Stomach (tissue), 8 donors: ENCODE measurements at regions not wholly inside any gene's neighbourhood (a gene's known extent, or its start where the extent isn't known, plus 50 kb on each side); places are given as distances from the start of the nearest gene placed in this dataset.

Experiments
- DNase-seq, 2 donors: peaks; one replicate each; pipeline versions ENCODE4 v3.0.0 to v3.0.0-alpha.2; 2013 to 2019
- H3K27ac ChIP-seq, 5 donors: fragments of 200-600 bp in 4 of 5; sonication (generic) in 4 of 5; one replicate each; pipeline ENCODE4 v1.5.1; 2013 to 2019; ENCODE audit warnings: mild to moderate bottlenecking in 1 of 5, moderate library complexity in 1 of 5
- H3K27me3 ChIP-seq, 3 donors: fragments of 200-600 bp; sonication (generic); one replicate each; pipeline ENCODE4 v1.5.1; 2017 to 2019; ENCODE audit warnings: mixed run types in 1 of 3
- H3K36me3 ChIP-seq, 4 donors: fragments of 200-600 bp; sonication (generic); 1 replicate in 3 of 4; 2 replicates in 1 of 4; pipeline ENCODE4 v1.5.1; 2016 to 2019
- H3K4me1 ChIP-seq, 4 donors: fragments of 200-600 bp; sonication (generic); one replicate each; pipeline ENCODE4 v1.5.1; 2016 to 2019
- H3K4me3 ChIP-seq, 4 donors: fragments of 200-600 bp; sonication (generic) in 3 of 4; one replicate each; pipeline ENCODE4 v1.5.1; 2016 to 2019; ENCODE audit warnings: mild to moderate bottlenecking in 1 of 4
- H3K9me3 ChIP-seq, 4 donors: fragments of 200-600 bp; sonication (generic); one replicate each; pipeline ENCODE4 v1.5.1; 2016 to 2019
- EP300 ChIP-seq: sonication (generic); formaldehyde crosslinking; IDR thresholded peaks from one replicate; pipeline ENCODE4 v1.6.1; 2017; ENCODE audit warnings: antibody characterized with exemption
- POLR2A ChIP-seq, 4 donors: fragments of 450-650 bp; IDR thresholded peaks; one replicate each; pipeline ENCODE4 v1.6.1; 2016; ENCODE audit warnings: antibody characterized with exemption in 4 of 4, control low read depth in 2 of 4, mild to moderate bottlenecking in 1 of 4, moderate library complexity in 1 of 4
- POLR2AphosphoS5 ChIP-seq, 3 donors: sonication (generic); formaldehyde crosslinking; IDR thresholded peaks; one replicate each; pipeline ENCODE4 v1.6.1; 2016; ENCODE audit warnings: antibody characterized with exemption in 3 of 3
- WGBS, 5 donors: extraction: QIAGEN DNeasy Blood & Tissue Kit in 3 of 5; methylation state at CpG; one replicate each; pipeline versions ENCODE4 v1.1.5 to v1.1.7; 2013 to 2018; 5-methylcytosine and 5-hydroxymethylcytosine counted together
- intact Hi-C: fragments of 100-400 bp; cut with DNase I; formaldehyde crosslinking; loops from one replicate; pipeline ENCODE4 v1.15.1; 2023; ENCODE audit warnings: low total_unique reads
- TF ChIP-seq, protein P1 (sequence below), 7 experiments: fragments of 450-650 bp in 4 of 7; fragments of 200-600 bp in 3 of 7; sonication (generic) in 3 of 7; IDR thresholded peaks; one replicate each; pipeline ENCODE4 v1.5.1; 2016 to 2019; ENCODE audit warnings: antibody characterized with exemption in 7 of 7, control low read depth in 2 of 7, mild to moderate bottlenecking in 1 of 7
- donor health status: healthy with polysubstance abuse.
- donor health status: Bipolar disorder and iron deficiency.
- donor health status: healthy.

DNA sequence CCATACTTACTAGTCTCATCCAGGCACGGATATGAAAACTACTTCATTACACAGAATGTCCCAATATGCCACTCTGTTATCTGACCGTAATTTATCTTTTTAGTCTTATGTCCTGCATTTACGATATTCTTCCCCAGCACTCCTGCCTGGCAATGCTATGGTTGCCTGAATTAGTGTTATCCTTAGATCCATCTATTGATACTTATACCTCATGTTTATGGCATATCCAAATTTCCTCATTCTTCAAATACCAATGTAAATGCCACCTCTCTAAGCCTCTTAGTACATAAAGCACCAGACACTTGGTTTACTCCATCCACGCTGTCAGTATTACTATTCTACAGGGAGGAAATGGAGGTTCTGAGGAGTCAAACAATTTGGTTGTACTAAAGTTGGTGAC is 507.8 kb upstream of the NMUR2 start:
- H3K4me3 ChIP-seq: no peak overlapping the region
- H3K36me3 ChIP-seq: no peaks in the 10 kb centered on the region
- 64 to 71% (median 70%) methylated on average over 4 of the region's 4 CpGs for WGBS, 5 donors
- intact Hi-C loops: no loop called here
- no peak overlapping the region for H3K27ac ChIP-seq
- TF ChIP-seq EP300 (no peak), POLR2AphosphoS5 (IDR thresholded peaks at IDR 0.05) (no peak)
- TF ChIP-seq, protein P1, sequence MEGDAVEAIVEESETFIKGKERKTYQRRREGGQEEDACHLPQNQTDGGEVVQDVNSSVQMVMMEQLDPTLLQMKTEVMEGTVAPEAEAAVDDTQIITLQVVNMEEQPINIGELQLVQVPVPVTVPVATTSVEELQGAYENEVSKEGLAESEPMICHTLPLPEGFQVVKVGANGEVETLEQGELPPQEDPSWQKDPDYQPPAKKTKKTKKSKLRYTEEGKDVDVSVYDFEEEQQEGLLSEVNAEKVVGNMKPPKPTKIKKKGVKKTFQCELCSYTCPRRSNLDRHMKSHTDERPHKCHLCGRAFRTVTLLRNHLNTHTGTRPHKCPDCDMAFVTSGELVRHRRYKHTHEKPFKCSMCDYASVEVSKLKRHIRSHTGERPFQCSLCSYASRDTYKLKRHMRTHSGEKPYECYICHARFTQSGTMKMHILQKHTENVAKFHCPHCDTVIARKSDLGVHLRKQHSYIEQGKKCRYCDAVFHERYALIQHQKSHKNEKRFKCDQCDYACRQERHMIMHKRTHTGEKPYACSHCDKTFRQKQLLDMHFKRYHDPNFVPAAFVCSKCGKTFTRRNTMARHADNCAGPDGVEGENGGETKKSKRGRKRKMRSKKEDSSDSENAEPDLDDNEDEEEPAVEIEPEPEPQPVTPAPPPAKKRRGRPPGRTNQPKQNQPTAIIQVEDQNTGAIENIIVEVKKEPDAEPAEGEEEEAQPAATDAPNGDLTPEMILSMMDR (IDR thresholded peaks at IDR 0.05): no peak
- H3K4me1 ChIP-seq: no peaks in the 10 kb centered on the region
- H3K27me3 ChIP-seq: no peaks in the 10 kb centered on the region
- no peaks in the 10 kb centered on the region for H3K9me3 ChIP-seq
- no peak for DNase-seq

DNA sequence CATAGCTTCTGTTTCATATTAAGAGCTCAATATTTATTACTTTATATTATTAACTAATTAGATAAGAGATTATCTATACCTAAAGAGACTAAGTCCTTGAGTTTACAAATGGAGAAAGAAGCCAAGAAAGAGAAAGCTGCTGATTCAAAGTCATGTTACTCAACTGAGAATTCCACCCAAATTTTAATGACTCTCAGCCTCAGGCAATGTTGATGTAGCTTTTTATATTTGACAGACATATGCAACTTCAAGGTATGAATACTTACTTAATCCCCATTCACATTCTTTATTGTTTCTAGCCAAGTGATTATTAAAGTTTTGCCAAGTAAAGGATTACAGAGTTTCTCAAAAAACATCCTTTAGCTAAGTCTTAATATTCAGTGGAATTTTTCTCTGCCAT is 527.5 kb upstream of the NMUR2 start:
- intact Hi-C loops: no loop called here
- H3K9me3 ChIP-seq: no peaks in the 10 kb centered on the region

DNA sequence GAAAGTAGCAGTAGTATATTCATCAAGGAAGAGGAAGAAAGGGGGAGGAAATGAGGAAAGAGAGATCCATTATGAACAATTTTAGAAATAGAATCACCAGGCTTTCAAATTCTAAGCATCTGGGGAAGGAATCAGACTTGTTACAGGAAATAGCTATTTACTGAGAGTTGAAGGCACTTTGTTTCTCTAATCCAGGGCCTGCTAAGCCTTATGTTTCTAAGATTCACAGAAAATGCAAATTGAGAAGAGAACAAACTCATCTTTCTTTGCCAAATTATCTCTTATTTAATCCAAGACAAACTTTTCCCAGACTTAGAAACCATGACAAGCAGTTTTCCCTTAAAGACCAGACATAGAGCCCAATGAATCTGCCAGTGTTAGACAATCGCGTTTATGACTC is 528.0 kb upstream of the NMUR2 start:
- Histone ChIP-seq H3K4me1 (no peaks in the 10 kb centered on the region), H3K27me3 (no peaks in the 10 kb centered on the region), H3K9me3 (peaks cover 0 to 4% (median 0%) of the 10 kb centered on the region in 4 donors), H3K4me3 (no peak overlapping the region), H3K27ac (no peak overlapping the region), H3K36me3 (no peaks in the 10 kb centered on the region)
- DNase-seq: no peak
- TF ChIP-seq EP300 (no peak), POLR2A (IDR thresholded peaks at IDR 0.05) (no peak), POLR2AphosphoS5 (IDR thresholded peaks at IDR 0.05) (no peak)
- TF ChIP-seq, protein P1 (IDR thresholded peaks at IDR 0.05): no peak
- WGBS, 5 donors: 41 to 75% (median 67%) methylated on average over 2 of the region's 2 CpGs
- intact Hi-C loops: no loop called here

More for the DNA sequence above, 527.5 kb upstream of the NMUR2 start:
- H3K36me3 ChIP-seq: no peaks in the 10 kb centered on the region
- TF ChIP-seq POLR2A (IDR thresholded peaks at IDR 0.05) (no peak), POLR2AphosphoS5 (IDR thresholded peaks at IDR 0.05) (no peak), EP300 (no peak)
- TF ChIP-seq, protein P1 (IDR thresholded peaks at IDR 0.05): no peak
- no peak overlapping the region for H3K4me3 ChIP-seq
- DNase-seq: no peak
- H3K27ac ChIP-seq: no peak overlapping the region
- no peaks in the 10 kb centered on the region for H3K4me1 ChIP-seq
- H3K27me3 ChIP-seq: no peaks in the 10 kb centered on the region

DNA sequence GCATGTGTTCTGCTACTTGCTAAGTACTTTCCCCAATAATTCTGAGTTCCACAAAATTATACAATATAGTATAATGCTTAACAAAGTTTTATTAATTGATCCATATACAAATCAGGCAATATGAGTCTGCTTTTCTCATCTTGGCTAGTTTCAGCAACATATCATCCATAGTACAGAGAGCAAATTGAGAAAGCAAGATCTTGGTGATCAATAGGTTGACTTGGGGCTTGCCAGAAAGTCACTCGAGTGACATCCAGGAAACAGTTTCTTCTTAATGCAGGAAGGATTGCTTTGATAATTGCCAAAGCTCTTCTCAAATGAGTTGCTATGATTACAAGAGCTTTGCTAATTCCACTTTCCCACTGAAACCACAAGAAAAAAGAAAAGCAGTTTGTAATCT is 533.6 kb upstream of the NMUR2 start:
- Histone ChIP-seq H3K27me3 (no peaks in the 10 kb centered on the region), H3K4me1 (no peaks in the 10 kb centered on the region), H3K36me3 (no peaks in the 10 kb centered on the region), H3K27ac (no peak overlapping the region), H3K4me3 (no peak overlapping the region), H3K9me3 (peaks cover 0 to 6% (median 0%) of the 10 kb centered on the region in 4 donors)
- DNase-seq: no peak
- TF ChIP-seq POLR2AphosphoS5 (IDR thresholded peaks at IDR 0.05): no peak
- TF ChIP-seq, protein P1 (IDR thresholded peaks at IDR 0.05): no peak
- intact Hi-C loops: no loop called here
- 86 to 100% (median 93%) methylated on average over 1 of the region's 1 CpG for WGBS, 5 donors
